GM19438 (cell line): ENCODE measurements at regions not wholly inside any gene's neighbourhood (a gene's known extent, or its start where the extent isn't known, plus 50 kb on each side); places are given as distances from the start of the nearest gene placed in this dataset.

Source experiments
- ATAC-seq: cut with Tn5 transposase; IDR thresholded peaks from one replicate; pipeline ENCODE4 v1.9.1; 2021; ENCODE audit warnings: low read depth; ENCODE audit not compliant: unreplicated experiment

GRCh38 chr9:120030847-120031246 is 549.1 kb downstream of the CDK5RAP2 start:
- ATAC-seq, result no peak

GRCh38 chr9:120018550-120018949 is 561.4 kb downstream of the CDK5RAP2 start:
- ATAC-seq, result no peak

GRCh38 chr9:120018037-120018436 is 561.9 kb downstream of the CDK5RAP2 start:
- no peak for ATAC-seq

- ATAC-seq, result no peak
These were observed 563.7 kb downstream of the CDK5RAP2 start for GRCh38 chr9:120016231-120016630.

GRCh38 chr9:120014796-120015195 is 565.2 kb downstream of the CDK5RAP2 start:
- ATAC-seq, result no peak

GRCh38 chr9:120009856-120010255 is 570.1 kb downstream of the CDK5RAP2 start:
- no peak for ATAC-seq

- ATAC-seq, result no peak
These were observed 578.4 kb downstream of the CDK5RAP2 start for GRCh38 chr9:120001536-120001935.

- no peak for ATAC-seq
These were observed 581.4 kb downstream of the CDK5RAP2 start for GRCh38 chr9:119998614-119999013.

- ATAC-seq, result no peak
These were observed 588.2 kb downstream of the CDK5RAP2 start for GRCh38 chr9:119991797-119992196.

GRCh38 chr9:119986713-119987112 is 593.3 kb downstream of the CDK5RAP2 start:
- no peak for ATAC-seq

GRCh38 chr9:119986205-119986604 is 593.8 kb downstream of the CDK5RAP2 start:
- no peak for ATAC-seq

- no peak for ATAC-seq
These were observed 604.8 kb upstream of the BRINP1 start for GRCh38 chr9:119974026-119974425.

- peak; percentile 96 for ATAC-seq
These were observed 599.8 kb upstream of the BRINP1 start for GRCh38 chr9:119968836-119969707.

- ATAC-seq, result no peak
These were observed 598.8 kb upstream of the BRINP1 start for GRCh38 chr9:119967867-119968535.

- ATAC-seq, result no peak
These were observed 594.6 kb upstream of the BRINP1 start for GRCh38 chr9:119963798-119964372.

GRCh38 chr9:119963258-119963797 is 594.1 kb upstream of the BRINP1 start:
- no peak for ATAC-seq

GRCh38 chr9:119961774-119962424 is 592.7 kb upstream of the BRINP1 start:
- ATAC-seq, result no peak

GRCh38 chr9:119959846-119960545 is 590.8 kb upstream of the BRINP1 start:
- no peak for ATAC-seq

GRCh38 chr9:119956111-119956510 is 586.9 kb upstream of the BRINP1 start:
- no peak for ATAC-seq

GRCh38 chr9:119955276-119955675 is 586.0 kb upstream of the BRINP1 start:
- no peak for ATAC-seq
